Neural cell (in vitro differentiated cells): ENCODE measurements at regions not wholly inside any gene's neighbourhood (a gene's known extent, or its start where the extent isn't known, plus 50 kb on each side); places are given as distances from the start of the nearest gene placed in this dataset.
"Not testable (repeated sequence)": the region's sequence is repeated elsewhere in the genome, so short reads cannot be mapped to it uniquely, and the experiment has no call there.

Experiments
- H2AFZ ChIP-seq: fragments of 200-600, 300-800 bp; sonication (generic), shearing (Covaris generic); 2 replicates; pipeline ENCODE4 v1.6.0; 2014; ENCODE audit warnings: low read depth, mild to moderate bottlenecking, antibody characterized with exemption, low read length, moderate library complexity
- H3F3A ChIP-seq: fragments of 200-600 bp; shearing (Covaris generic); 2 replicates; pipeline ENCODE4 v1.6.1; 2016; ENCODE audit warnings: mild to moderate bottlenecking, moderate library complexity, mixed read lengths, antibody characterized with exemption, low read length; ENCODE audit not compliant: insufficient read depth, poor library complexity, severe bottlenecking
- H3K27ac ChIP-seq: fragments of 200-600, 300-800 bp; sonication (generic), shearing (Covaris generic); 2 replicates; pipeline ENCODE4 v1.5.1; 2014; ENCODE audit warnings: mild to moderate bottlenecking, low read length, moderate library complexity
- H3K27me3 ChIP-seq: fragments of 300-800, 200-600 bp; sonication (generic), shearing (Covaris generic); 2 replicates; pipeline ENCODE4 v1.6.0; 2014; ENCODE audit warnings: mild to moderate bottlenecking, low read depth, low read length, moderate library complexity; ENCODE audit not compliant: insufficient read depth
- H3K36me3 ChIP-seq: fragments of 300-800, 200-600 bp; sonication (generic), shearing (Covaris generic); 2 replicates; pipeline ENCODE4 v1.5.1; 2014; ENCODE audit warnings: mild to moderate bottlenecking, antibody characterized with exemption, low read length, moderate library complexity; ENCODE audit not compliant: insufficient read depth
- H3K4me2 ChIP-seq: fragments of 300-800, 200-600 bp; sonication (generic), shearing (Covaris generic); 2 replicates; pipeline ENCODE4 v1.6.0; 2014; ENCODE audit warnings: mild to moderate bottlenecking, low read length
- H3K4me3 ChIP-seq: fragments of 300-800, 200-600 bp; sonication (generic), shearing (Covaris generic); 2 replicates; pipeline ENCODE4 v1.5.1; 2014; ENCODE audit warnings: mild to moderate bottlenecking, low read length, moderate library complexity
- H3K79me2 ChIP-seq: fragments of 200-600 bp; shearing (Covaris generic); replicated peaks from 2 replicates; pipeline ENCODE4 v1.6.0; 2014; ENCODE audit warnings: mild to moderate bottlenecking, low read length, moderate library complexity; ENCODE audit not compliant: insufficient read depth
- H3K9ac ChIP-seq: fragments of 300-800, 200-600 bp; sonication (generic), shearing (Covaris generic); 2 replicates; pipeline ENCODE4 v1.6.1; 2016; ENCODE audit warnings: mild to moderate bottlenecking, low read length, mixed read lengths
- H3K9me2 ChIP-seq: fragments of 200-600 bp; shearing (Covaris generic); 2 replicates; pipeline ENCODE4 v1.6.1; 2016; ENCODE audit warnings: mild to moderate bottlenecking, low read length, mixed read lengths; ENCODE audit not compliant: insufficient read depth
- H3K9me3 ChIP-seq: fragments of 200-600, 300-800 bp; sonication (generic), shearing (Covaris generic); 2 replicates; pipeline ENCODE4 v1.6.1; 2016; ENCODE audit warnings: mild to moderate bottlenecking, mixed run types, low read length, moderate library complexity, mixed read lengths
- H4K20me1 ChIP-seq: fragments of 200-600 bp; shearing (Covaris generic); 2 replicates; pipeline ENCODE4 v1.6.1; 2016; ENCODE audit warnings: mild to moderate bottlenecking, mixed run types; ENCODE audit not compliant: insufficient read depth
- CTCF ChIP-seq: fragments of 450-650 bp; IDR thresholded peaks from 2 replicates; pipeline ENCODE4 v1.5.1; 2014; ENCODE audit warnings: antibody characterized with exemption, mild to moderate bottlenecking, moderate library complexity; ENCODE audit not compliant: poor library complexity, severe bottlenecking
- EP300 ChIP-seq: fragments of 450-650 bp; conservative IDR thresholded peaks from 2 replicates; pipeline ENCODE4 v1.6.1; 2014; ENCODE audit warnings: antibody characterized with exemption, mild to moderate bottlenecking, moderate library complexity; ENCODE audit not compliant: poor library complexity, severe bottlenecking
- EZH2 ChIP-seq: fragments of 200-600, 300-800 bp; shearing (Covaris generic), sonication (generic); IDR thresholded peaks from 2 replicates; pipeline ENCODE4 v1.6.1; 2014; ENCODE audit warnings: antibody characterized with exemption, low read length, borderline replicate concordance, mild to moderate bottlenecking; ENCODE audit not compliant: insufficient read depth, poor library complexity, severe bottlenecking
- MXI1 ChIP-seq: fragments of 450-650 bp; conservative IDR thresholded peaks from 2 replicates; pipeline ENCODE4 v1.6.1; 2014; ENCODE audit warnings: antibody characterized with exemption, mild to moderate bottlenecking; ENCODE audit not compliant: poor library complexity, severe bottlenecking
- POLR2AphosphoS5 ChIP-seq: IDR thresholded peaks from 2 replicates; pipeline ENCODE4 v1.6.1; 2012
- RAD21 ChIP-seq: fragments of 450-650 bp; conservative IDR thresholded peaks from 2 replicates; pipeline ENCODE4 v1.6.1; 2014; ENCODE audit warnings: antibody characterized with exemption, mild to moderate bottlenecking, moderate library complexity
- SMC3 ChIP-seq: fragments of 450-650 bp; conservative IDR thresholded peaks from 2 replicates; pipeline ENCODE4 v1.6.1; 2014; ENCODE audit warnings: antibody characterized with exemption, mild to moderate bottlenecking, moderate library complexity; ENCODE audit not compliant: poor library complexity
- TAF1 ChIP-seq: IDR thresholded peaks from 2 replicates; pipeline ENCODE4 v1.6.1; 2012; ENCODE audit warnings: low read depth
- TF ChIP-seq, protein P1 (sequence below): IDR thresholded peaks from 2 replicates; pipeline ENCODE4 v1.6.1; 2012; ENCODE audit warnings: borderline replicate concordance

- Histone ChIP-seq H3K4me3 (no peak overlapping the region), H3K27ac (no peak overlapping the region), H3K4me2 (no peak overlapping the region), H3K9me3 (no peaks in the 10 kb centered on the region), H2AFZ (no peak overlapping the region), H3K27me3 (no peaks in the 10 kb centered on the region), H3K79me2 (no peaks in the 10 kb centered on the region), H3F3A (no peaks in the 10 kb centered on the region), H4K20me1 (no peaks in the 10 kb centered on the region), H3K9ac (no peak overlapping the region), H3K36me3 (no peaks in the 10 kb centered on the region), H3K9me2 (no peaks in the 10 kb centered on the region)
- no peak for TF ChIP-seq EZH2
- TF ChIP-seq, protein P1, sequence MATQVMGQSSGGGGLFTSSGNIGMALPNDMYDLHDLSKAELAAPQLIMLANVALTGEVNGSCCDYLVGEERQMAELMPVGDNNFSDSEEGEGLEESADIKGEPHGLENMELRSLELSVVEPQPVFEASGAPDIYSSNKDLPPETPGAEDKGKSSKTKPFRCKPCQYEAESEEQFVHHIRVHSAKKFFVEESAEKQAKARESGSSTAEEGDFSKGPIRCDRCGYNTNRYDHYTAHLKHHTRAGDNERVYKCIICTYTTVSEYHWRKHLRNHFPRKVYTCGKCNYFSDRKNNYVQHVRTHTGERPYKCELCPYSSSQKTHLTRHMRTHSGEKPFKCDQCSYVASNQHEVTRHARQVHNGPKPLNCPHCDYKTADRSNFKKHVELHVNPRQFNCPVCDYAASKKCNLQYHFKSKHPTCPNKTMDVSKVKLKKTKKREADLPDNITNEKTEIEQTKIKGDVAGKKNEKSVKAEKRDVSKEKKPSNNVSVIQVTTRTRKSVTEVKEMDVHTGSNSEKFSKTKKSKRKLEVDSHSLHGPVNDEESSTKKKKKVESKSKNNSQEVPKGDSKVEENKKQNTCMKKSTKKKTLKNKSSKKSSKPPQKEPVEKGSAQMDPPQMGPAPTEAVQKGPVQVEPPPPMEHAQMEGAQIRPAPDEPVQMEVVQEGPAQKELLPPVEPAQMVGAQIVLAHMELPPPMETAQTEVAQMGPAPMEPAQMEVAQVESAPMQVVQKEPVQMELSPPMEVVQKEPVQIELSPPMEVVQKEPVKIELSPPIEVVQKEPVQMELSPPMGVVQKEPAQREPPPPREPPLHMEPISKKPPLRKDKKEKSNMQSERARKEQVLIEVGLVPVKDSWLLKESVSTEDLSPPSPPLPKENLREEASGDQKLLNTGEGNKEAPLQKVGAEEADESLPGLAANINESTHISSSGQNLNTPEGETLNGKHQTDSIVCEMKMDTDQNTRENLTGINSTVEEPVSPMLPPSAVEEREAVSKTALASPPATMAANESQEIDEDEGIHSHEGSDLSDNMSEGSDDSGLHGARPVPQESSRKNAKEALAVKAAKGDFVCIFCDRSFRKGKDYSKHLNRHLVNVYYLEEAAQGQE: no peak
- TF ChIP-seq TAF1: no peak
- TF ChIP-seq EP300: no peak
- TF ChIP-seq CTCF: no peak
- TF ChIP-seq SMC3: no peak
- TF ChIP-seq RAD21: no peak
- no peak for TF ChIP-seq MXI1
- TF ChIP-seq POLR2AphosphoS5: no peak
Observed at GRCh38 chr2:154568413-154568812, 130.1 kb upstream of the KCNJ3 start.

- Histone ChIP-seq H3K36me3 (no peaks in the 10 kb centered on the region), H3K9me3 (no peaks in the 10 kb centered on the region), H3F3A (no peaks in the 10 kb centered on the region), H3K4me2 (no peak overlapping the region), H2AFZ (no peak overlapping the region), H3K27ac (no peak overlapping the region), H3K9me2 (no peaks in the 10 kb centered on the region), H3K4me3 (no peak overlapping the region), H3K27me3 (no peaks in the 10 kb centered on the region), H3K79me2 (no peaks in the 10 kb centered on the region), H3K9ac (no peak overlapping the region), H4K20me1 (no peaks in the 10 kb centered on the region)
- TF ChIP-seq, protein P1: no peak
- TF ChIP-seq EZH2 (no peak), MXI1 (no peak), CTCF (no peak), RAD21 (no peak), POLR2AphosphoS5 (no peak), SMC3 (no peak), TAF1 (no peak)
Observed at GRCh38 chr2:154570501-154570900, 128.0 kb upstream of the KCNJ3 start.

- not testable (repeated sequence) for H3K27me3 ChIP-seq, H4K20me1 ChIP-seq, H3K9me3 ChIP-seq, H3F3A ChIP-seq, H3K27ac ChIP-seq, H3K36me3 ChIP-seq, H3K9me2 ChIP-seq, H3K4me3 ChIP-seq, H3K9ac ChIP-seq, H2AFZ ChIP-seq, H3K79me2 ChIP-seq, H3K4me2 ChIP-seq
Observed at GRCh38 chr2:154576699-154577098, 121.8 kb upstream of the KCNJ3 start.
